Mammary epithelial cell (primary cell): ENCODE measurements at regions not wholly inside any gene's neighbourhood (a gene's known extent, or its start where the extent isn't known, plus 50 kb on each side); places are given as distances from the start of the nearest gene placed in this dataset.

Experiments used
- EZH2 ChIP-seq: IDR thresholded peaks from 2 replicates; pipeline ENCODE4 v1.6.1; 2012; ENCODE audit warnings: low read length, inconsistent platforms, borderline replicate concordance
- TF ChIP-seq, protein P1 (sequence below), 2 donors: IDR thresholded peaks in 1 of 2; conservative IDR thresholded peaks in 1 of 2; 2 replicates each; pipeline ENCODE4 v1.5.1; 2011 to 2012; ENCODE audit warnings: inconsistent platforms in 2 of 2, low read length in 2 of 2, mild to moderate bottlenecking in 2 of 2, control low read depth in 1 of 2, low read depth in 1 of 2; ENCODE audit not compliant: insufficient read depth in 1 of 2; ENCODE audit errors: extremely low read depth in 1 of 2

DNA sequence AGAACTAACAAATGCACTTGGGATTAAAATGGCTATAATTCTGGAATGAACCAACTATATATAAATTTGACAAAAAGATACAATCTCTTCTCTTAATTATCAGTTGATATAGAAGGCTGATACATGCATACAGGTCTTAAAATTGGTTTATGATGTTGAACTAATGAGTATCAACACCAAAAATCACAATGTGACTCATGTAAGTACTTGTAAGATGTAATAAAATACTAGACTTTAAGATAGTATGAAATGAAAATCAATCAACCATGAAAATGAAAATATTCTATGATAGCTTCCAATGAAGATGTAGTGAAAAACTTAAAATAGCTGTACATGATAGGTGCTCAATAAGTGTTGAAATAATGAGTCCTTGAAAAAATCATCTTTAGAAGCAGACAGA, 116.6 kb upstream of the SOX5 start:
- TF ChIP-seq, protein P1, sequence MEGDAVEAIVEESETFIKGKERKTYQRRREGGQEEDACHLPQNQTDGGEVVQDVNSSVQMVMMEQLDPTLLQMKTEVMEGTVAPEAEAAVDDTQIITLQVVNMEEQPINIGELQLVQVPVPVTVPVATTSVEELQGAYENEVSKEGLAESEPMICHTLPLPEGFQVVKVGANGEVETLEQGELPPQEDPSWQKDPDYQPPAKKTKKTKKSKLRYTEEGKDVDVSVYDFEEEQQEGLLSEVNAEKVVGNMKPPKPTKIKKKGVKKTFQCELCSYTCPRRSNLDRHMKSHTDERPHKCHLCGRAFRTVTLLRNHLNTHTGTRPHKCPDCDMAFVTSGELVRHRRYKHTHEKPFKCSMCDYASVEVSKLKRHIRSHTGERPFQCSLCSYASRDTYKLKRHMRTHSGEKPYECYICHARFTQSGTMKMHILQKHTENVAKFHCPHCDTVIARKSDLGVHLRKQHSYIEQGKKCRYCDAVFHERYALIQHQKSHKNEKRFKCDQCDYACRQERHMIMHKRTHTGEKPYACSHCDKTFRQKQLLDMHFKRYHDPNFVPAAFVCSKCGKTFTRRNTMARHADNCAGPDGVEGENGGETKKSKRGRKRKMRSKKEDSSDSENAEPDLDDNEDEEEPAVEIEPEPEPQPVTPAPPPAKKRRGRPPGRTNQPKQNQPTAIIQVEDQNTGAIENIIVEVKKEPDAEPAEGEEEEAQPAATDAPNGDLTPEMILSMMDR (conservative IDR thresholded peaks at IDR 0.05 in 1 of 2, IDR thresholded peaks at IDR 0.05 in 1 of 2; ENCODE audit: extremely low read depth in 1 of 2, insufficient read depth in 1 of 2, low read depth in 1 of 2, low read length in 2 of 2) = no peak
- TF ChIP-seq EZH2 = no peak
